Cardiac muscle cell (in vitro differentiated cells and primary cell): ENCODE measurements at regions not wholly inside any gene's neighbourhood (a gene's known extent, or its start where the extent isn't known, plus 50 kb on each side); places are given as distances from the start of the nearest gene placed in this dataset.
"Not testable (repeated sequence)": the region's sequence is repeated elsewhere in the genome, so short reads cannot be mapped to it uniquely, and the experiment has no call there.

Source experiments
- DNase-seq, 2 donors: peaks; one replicate each; pipeline versions ENCODE4 v3.0.0 to v3.0.0-alpha.2; 2010 to 2017; ENCODE audit warnings: low read depth in 1 of 2, low spot score in 1 of 2
- H3K27ac ChIP-seq: fragments of 200-600 bp; sonication (generic); 2 replicates; pipeline ENCODE4 v1.5.1; 2016
- H3K27me3 ChIP-seq: fragments of 200-600 bp; sonication (generic); 2 replicates; pipeline ENCODE4 v1.6.0; 2016; ENCODE audit warnings: control low read depth
- H3K36me3 ChIP-seq: fragments of 200-600 bp; sonication (generic); 2 replicates; pipeline ENCODE4 v1.5.1; 2016; ENCODE audit warnings: control low read depth
- H3K4me1 ChIP-seq: fragments of 200-600 bp; sonication (generic); 2 replicates; pipeline ENCODE4 v1.8.1; 2017; ENCODE audit warnings: low read depth, mild to moderate bottlenecking, mixed run types
- H3K4me3 ChIP-seq: fragments of 200-600 bp; sonication (generic); 2 replicates; pipeline ENCODE4 v1.5.1; 2016; ENCODE audit warnings: mild to moderate bottlenecking
- H3K9me3 ChIP-seq: fragments of 200-600 bp; sonication (generic); 2 replicates; pipeline ENCODE4 v1.5.1; 2017; ENCODE audit warnings: low read depth, mild to moderate bottlenecking, control low read depth
- TF ChIP-seq, protein P1 (sequence below): IDR thresholded peaks from 2 replicates; pipeline ENCODE4 v1.5.1; 2012; ENCODE audit warnings: low read depth, mild to moderate bottlenecking, low read length

- Histone ChIP-seq H3K4me1 (no peaks in the 10 kb centered on the region), H3K27me3 (no peaks in the 10 kb centered on the region), H3K36me3 (no peaks in the 10 kb centered on the region), H3K9me3 (no peaks in the 10 kb centered on the region), H3K27ac (no peak overlapping the region), H3K4me3 (no peak overlapping the region)
- DNase-seq: no peak
- TF ChIP-seq, protein P1, sequence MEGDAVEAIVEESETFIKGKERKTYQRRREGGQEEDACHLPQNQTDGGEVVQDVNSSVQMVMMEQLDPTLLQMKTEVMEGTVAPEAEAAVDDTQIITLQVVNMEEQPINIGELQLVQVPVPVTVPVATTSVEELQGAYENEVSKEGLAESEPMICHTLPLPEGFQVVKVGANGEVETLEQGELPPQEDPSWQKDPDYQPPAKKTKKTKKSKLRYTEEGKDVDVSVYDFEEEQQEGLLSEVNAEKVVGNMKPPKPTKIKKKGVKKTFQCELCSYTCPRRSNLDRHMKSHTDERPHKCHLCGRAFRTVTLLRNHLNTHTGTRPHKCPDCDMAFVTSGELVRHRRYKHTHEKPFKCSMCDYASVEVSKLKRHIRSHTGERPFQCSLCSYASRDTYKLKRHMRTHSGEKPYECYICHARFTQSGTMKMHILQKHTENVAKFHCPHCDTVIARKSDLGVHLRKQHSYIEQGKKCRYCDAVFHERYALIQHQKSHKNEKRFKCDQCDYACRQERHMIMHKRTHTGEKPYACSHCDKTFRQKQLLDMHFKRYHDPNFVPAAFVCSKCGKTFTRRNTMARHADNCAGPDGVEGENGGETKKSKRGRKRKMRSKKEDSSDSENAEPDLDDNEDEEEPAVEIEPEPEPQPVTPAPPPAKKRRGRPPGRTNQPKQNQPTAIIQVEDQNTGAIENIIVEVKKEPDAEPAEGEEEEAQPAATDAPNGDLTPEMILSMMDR: no peak
Observed at GRCh38 chr10:33917069-33917780, 582.8 kb upstream of the NRP1 start.

GRCh38 chr10:33914746-33915145, 580.3 kb upstream of the NRP1 start:
- no peaks in the 10 kb centered on the region for H3K4me1 ChIP-seq
- no peak overlapping the region for H3K27ac ChIP-seq
- TF ChIP-seq, protein P1: no peak
- H3K9me3 ChIP-seq: no peaks in the 10 kb centered on the region
- no peak overlapping the region for H3K4me3 ChIP-seq
- H3K27me3 ChIP-seq: no peaks in the 10 kb centered on the region
- no peaks in the 10 kb centered on the region for H3K36me3 ChIP-seq
- no peak for DNase-seq

DNA sequence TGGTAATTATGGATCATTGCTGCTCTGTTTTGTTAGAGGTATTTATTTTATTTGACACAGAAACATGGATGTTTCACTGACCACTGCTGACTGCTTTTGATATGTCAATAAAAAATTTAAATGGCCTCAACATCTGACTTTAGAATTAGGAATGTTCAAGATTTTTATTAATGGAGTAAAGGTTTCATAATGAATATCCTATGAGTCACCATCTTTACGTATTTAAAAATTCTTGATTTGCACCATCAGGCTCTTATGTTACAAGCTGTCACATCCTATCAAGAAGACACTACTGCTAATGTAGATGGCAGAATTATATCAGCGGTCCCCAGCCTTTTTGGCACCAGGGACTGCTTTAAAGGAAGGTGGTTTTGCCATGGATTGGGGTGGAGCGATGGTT, 578.7 kb upstream of the NRP1 start:
- Histone ChIP-seq H3K27ac (no peak overlapping the region), H3K9me3 (no peaks in the 10 kb centered on the region), H3K4me3 (no peak overlapping the region), H3K27me3 (no peaks in the 10 kb centered on the region), H3K4me1 (no peaks in the 10 kb centered on the region), H3K36me3 (no peaks in the 10 kb centered on the region)
- TF ChIP-seq, protein P1: no peak
- no peak for DNase-seq

DNA sequence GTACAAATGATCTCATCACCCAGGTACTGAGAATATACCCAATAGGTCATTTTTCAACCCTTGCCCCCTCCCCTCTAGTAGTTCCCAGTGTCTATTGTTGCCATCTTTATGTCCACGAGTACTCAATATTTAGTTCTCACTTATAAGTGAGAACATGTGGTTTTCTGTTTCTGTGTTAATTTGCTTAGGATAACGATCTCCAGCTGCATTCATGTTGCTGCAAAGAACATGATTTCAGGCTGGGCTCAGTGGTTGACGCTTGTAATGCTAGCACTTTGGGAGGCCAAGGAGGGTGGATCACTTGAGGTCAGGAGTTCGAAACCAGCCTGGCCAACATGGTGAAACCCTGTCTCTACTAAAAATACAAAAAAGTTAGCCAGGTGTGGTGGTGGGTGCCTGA, 575.0 kb upstream of the NRP1 start:
- H3K9me3 ChIP-seq, H3K27ac ChIP-seq, DNase-seq, H3K36me3 ChIP-seq, H3K4me3 ChIP-seq, H3K27me3 ChIP-seq, H3K4me1 ChIP-seq: not testable (repeated sequence)

DNA sequence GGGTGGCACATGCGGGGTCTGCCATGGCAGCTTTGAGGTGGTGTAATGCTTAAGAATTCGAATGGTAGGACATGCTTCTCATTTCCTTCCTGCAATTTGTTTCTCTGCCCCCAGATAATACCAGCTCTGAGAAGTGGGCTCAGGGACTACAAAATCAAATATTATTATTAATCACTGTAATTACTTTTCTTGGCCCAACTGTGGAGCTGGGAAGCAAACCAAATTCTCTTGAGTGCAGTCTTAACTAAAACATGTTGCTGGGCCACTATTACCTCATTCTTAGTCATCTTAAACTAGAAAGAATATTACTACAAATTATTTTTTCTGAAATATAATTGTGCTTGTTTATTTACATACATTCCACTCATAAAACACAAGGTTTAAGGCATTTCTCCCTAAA, 566.7 kb upstream of the NRP1 start:
- H3K36me3 ChIP-seq: no peaks in the 10 kb centered on the region
- H3K4me1 ChIP-seq: no peaks in the 10 kb centered on the region
- no peak overlapping the region for H3K4me3 ChIP-seq
- peak in 1 of 2 donors; percentile 63 for DNase-seq
- TF ChIP-seq, protein P1: no peak
- H3K27me3 ChIP-seq: no peaks in the 10 kb centered on the region
- H3K27ac ChIP-seq: no peak overlapping the region
- H3K9me3 ChIP-seq: no peaks in the 10 kb centered on the region

DNA sequence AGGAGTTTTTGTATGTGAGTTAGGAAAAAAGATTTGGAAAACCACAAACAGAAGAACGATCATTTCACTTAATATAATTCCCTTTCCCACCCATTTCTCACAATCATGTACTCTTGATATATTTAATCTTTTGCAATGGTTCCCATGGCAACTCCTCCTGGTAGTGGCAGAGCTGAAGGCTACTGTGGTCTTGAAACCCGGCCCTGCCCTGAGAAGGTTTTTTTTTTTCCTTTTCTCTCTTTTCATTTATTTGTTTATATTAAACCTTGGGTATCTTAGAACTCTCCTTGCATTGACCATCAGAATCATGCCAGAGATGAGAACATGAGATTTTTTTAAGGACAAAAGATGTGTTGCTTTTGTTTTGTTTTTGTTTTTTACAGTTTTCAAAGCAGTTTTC, 566.1 kb upstream of the NRP1 start:
- DNase-seq: peak in 1 of 2 donors; percentile 76

More for the DNA sequence above, 566.1 kb upstream of the NRP1 start:
- Histone ChIP-seq H3K27ac (no peak overlapping the region), H3K9me3 (no peaks in the 10 kb centered on the region), H3K27me3 (no peaks in the 10 kb centered on the region), H3K4me3 (no peak overlapping the region), H3K36me3 (no peaks in the 10 kb centered on the region), H3K4me1 (no peaks in the 10 kb centered on the region)
- TF ChIP-seq, protein P1: no peak
